Esophagus muscularis mucosa (tissue), 4 donors: ENCODE measurements at regions not wholly inside any gene's neighbourhood (a gene's known extent, or its start where the extent isn't known, plus 50 kb on each side); places are given as distances from the start of the nearest gene placed in this dataset.

Experiments
- DNase-seq: peaks from one replicate; pipeline ENCODE4 v3.0.0-alpha.2; 2017; ENCODE audit errors: extremely low spot score
- H3K27ac ChIP-seq, 4 donors: fragments of 200-600 bp; sonication (generic); replicated peaks in 1 of 4; 1 replicate in 3 of 4; 2 replicates in 1 of 4; pipeline ENCODE4 v1.5.1; 2016 to 2019; ENCODE audit warnings: mild to moderate bottlenecking in 1 of 4
- H3K27me3 ChIP-seq, 4 donors: fragments of 200-600 bp; sonication (generic); one replicate each; pipeline versions ENCODE4 v1.5.1 to v1.6.0; 2016 to 2019
- H3K36me3 ChIP-seq, 4 donors: fragments of 200-600 bp; sonication (generic); one replicate each; pipeline ENCODE4 v1.5.1; 2016 to 2019
- H3K4me1 ChIP-seq, 4 donors: fragments of 200-600 bp; sonication (generic); one replicate each; pipeline ENCODE4 v1.5.1; 2016 to 2019
- H3K4me3 ChIP-seq, 4 donors: fragments of 200-600 bp; sonication (generic); 1 replicate in 2 of 4; 2 replicates in 2 of 4; pipeline ENCODE4 v1.5.1; 2016 to 2019; ENCODE audit warnings: mild to moderate bottlenecking in 4 of 4, moderate library complexity in 1 of 4
- H3K9me3 ChIP-seq, 4 donors: fragments of 200-600 bp; sonication (generic); 1 replicate in 3 of 4; 2 replicates in 1 of 4; pipeline ENCODE4 v1.5.1; 2016 to 2019
- EP300 ChIP-seq: sonication (generic); formaldehyde crosslinking; IDR thresholded peaks from one replicate; pipeline ENCODE4 v1.6.1; 2017; ENCODE audit warnings: antibody characterized with exemption
- POLR2A ChIP-seq: fragments of 450-650 bp; IDR thresholded peaks from one replicate; pipeline ENCODE4 v1.6.1; 2017; ENCODE audit warnings: antibody characterized with exemption, moderate library complexity, mild to moderate bottlenecking, low read depth
- POLR2AphosphoS5 ChIP-seq, 2 donors: sonication (generic); formaldehyde crosslinking; IDR thresholded peaks; one replicate each; pipeline ENCODE4 v1.6.1; 2017; ENCODE audit warnings: antibody characterized with exemption in 2 of 2
- WGBS: methylation state at CpG from one replicate; pipeline ENCODE4 v1.1.5; 2018; 5-methylcytosine and 5-hydroxymethylcytosine counted together
- intact Hi-C: fragments of 100-400 bp; cut with DNase I; formaldehyde crosslinking; loops from one replicate; pipeline ENCODE4 v1.15.1; 2023
- TF ChIP-seq, protein P1 (sequence below), 3 experiments: fragments of 200-600 bp in 2 of 3; fragments of 450-650 bp in 1 of 3; sonication (generic) in 2 of 3; IDR thresholded peaks; one replicate each; pipeline ENCODE4 v1.5.1; 2017 to 2019; ENCODE audit warnings: antibody characterized with exemption in 3 of 3, mild to moderate bottlenecking in 2 of 3, moderate library complexity in 1 of 3

DNA sequence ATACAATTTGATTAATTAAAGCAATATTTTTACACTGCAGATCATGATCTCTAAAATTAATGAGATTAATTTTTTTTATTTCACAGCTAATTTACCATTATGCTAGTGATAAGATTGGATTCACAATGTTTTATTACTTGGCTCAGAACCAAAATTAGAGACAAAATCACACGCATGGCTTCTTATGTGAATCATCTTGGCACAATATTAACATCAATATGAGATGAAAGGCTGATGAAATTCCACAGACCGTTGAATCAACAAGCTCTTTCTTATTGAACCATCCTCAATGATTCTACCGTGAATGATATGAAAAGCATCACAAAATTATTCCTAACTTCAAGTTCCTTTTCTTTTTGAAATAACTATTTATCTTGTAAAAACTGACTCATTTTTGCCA is 544.9 kb downstream of the KCNT2 start:
- WGBS: 62% methylated on average over 3 of the region's 3 CpGs
- no peak for DNase-seq
- Histone ChIP-seq H3K4me3 (no peak overlapping the region), H3K27ac (no peak overlapping the region), H3K4me1 (no peaks in the 10 kb centered on the region), H3K27me3 (no peaks in the 10 kb centered on the region), H3K36me3 (no peaks in the 10 kb centered on the region), H3K9me3 (peaks cover 0 to 5% (median 0%) of the 10 kb centered on the region in 4 donors)
- TF ChIP-seq POLR2AphosphoS5 (IDR thresholded peaks at IDR 0.05) (no peak), EP300 (no peak), POLR2A (no peak)
- TF ChIP-seq, protein P1, sequence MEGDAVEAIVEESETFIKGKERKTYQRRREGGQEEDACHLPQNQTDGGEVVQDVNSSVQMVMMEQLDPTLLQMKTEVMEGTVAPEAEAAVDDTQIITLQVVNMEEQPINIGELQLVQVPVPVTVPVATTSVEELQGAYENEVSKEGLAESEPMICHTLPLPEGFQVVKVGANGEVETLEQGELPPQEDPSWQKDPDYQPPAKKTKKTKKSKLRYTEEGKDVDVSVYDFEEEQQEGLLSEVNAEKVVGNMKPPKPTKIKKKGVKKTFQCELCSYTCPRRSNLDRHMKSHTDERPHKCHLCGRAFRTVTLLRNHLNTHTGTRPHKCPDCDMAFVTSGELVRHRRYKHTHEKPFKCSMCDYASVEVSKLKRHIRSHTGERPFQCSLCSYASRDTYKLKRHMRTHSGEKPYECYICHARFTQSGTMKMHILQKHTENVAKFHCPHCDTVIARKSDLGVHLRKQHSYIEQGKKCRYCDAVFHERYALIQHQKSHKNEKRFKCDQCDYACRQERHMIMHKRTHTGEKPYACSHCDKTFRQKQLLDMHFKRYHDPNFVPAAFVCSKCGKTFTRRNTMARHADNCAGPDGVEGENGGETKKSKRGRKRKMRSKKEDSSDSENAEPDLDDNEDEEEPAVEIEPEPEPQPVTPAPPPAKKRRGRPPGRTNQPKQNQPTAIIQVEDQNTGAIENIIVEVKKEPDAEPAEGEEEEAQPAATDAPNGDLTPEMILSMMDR (IDR thresholded peaks at IDR 0.05): no peak
- intact Hi-C loops: no loop called here

DNA sequence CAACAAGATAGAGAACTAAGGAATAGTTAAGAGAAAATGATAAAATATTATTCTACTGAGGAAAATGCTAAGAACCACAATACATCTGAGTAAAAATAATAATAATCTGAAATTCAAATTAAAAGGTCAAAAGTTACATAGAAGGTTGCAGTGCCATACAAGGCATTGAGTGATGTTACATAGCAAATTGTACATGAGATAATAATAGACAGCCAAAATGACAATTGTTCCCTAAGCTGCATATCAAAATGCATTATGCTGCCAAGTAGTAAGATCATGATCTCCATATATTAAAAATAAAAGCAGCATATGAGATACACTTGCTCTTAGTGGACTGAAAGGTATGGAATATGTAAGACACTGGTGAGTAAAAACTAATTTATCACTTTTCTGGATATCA is 547.7 kb downstream of the KCNT2 start:
- H3K36me3 ChIP-seq: no peaks in the 10 kb centered on the region
- TF ChIP-seq, protein P1 (IDR thresholded peaks at IDR 0.05): no peak
- TF ChIP-seq EP300 (no peak), POLR2AphosphoS5 (IDR thresholded peaks at IDR 0.05) (no peak), POLR2A (no peak)
- H3K9me3 ChIP-seq: peaks cover 0 to 5% (median 0%) of the 10 kb centered on the region in 4 donors
- no peak overlapping the region for H3K27ac ChIP-seq
- no peaks in the 10 kb centered on the region for H3K4me1 ChIP-seq
- intact Hi-C loops: no loop called here
- no peak overlapping the region for H3K4me3 ChIP-seq
- H3K27me3 ChIP-seq: no peaks in the 10 kb centered on the region
- DNase-seq: no peak

DNA sequence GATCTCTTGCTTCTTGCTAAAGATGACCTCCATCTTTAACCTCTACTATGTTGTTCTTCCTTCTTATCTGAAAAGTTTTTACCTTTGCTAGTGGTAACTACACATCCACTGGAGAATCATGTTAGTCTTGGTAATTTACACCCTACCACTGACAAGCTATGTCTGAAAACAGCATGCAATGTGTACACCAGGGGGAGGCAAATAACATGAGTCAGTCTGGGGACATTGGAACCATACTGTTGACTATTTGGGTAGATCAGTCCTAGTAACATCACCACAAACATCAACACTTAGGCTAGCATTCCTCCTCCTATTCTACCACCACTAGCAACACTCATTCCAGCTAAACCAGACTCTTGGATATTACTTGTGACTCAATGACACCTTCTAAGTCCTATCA is 549.0 kb downstream of the KCNT2 start:
- Histone ChIP-seq H3K4me3 (no peak overlapping the region), H3K4me1 (no peaks in the 10 kb centered on the region), H3K27me3 (no peaks in the 10 kb centered on the region), H3K36me3 (no peaks in the 10 kb centered on the region), H3K27ac (no peak overlapping the region), H3K9me3 (peaks cover 0 to 5% (median 0%) of the 10 kb centered on the region in 4 donors)
- intact Hi-C loops: no loop called here
- TF ChIP-seq, protein P1 (IDR thresholded peaks at IDR 0.05): no peak
- TF ChIP-seq EP300: no peak
- TF ChIP-seq POLR2A: no peak
- TF ChIP-seq POLR2AphosphoS5 (IDR thresholded peaks at IDR 0.05): no peak
- DNase-seq: no peak

DNA sequence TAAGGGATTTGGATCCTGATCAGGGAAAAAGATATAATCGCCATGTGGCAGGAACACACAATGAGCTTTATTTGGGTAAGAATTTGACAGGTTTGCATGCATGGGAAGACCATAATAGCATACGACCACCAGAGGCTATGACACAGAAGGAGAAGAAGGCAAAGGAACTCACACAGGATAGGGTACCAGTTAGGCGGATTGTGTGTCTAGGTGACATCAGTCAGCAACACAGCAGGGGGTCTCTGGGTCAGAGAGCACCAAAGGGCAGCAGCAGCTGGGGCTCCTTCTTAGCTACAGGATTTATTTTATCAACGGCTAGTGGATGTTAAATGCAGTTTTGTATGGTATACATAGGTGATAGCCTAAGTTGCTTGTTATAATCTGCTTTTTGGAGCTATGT is 551.3 kb downstream of the KCNT2 start:
- WGBS: 45% methylated on average over 4 of the region's 4 CpGs
- no peak for TF ChIP-seq POLR2AphosphoS5 (IDR thresholded peaks at IDR 0.05)
- TF ChIP-seq, protein P1 (IDR thresholded peaks at IDR 0.05): no peak
- TF ChIP-seq POLR2A: no peak
- TF ChIP-seq EP300: no peak
- Histone ChIP-seq H3K36me3 (no peaks in the 10 kb centered on the region), H3K27me3 (no peaks in the 10 kb centered on the region), H3K9me3 (peaks cover 0 to 5% (median 0%) of the 10 kb centered on the region in 4 donors), H3K4me3 (no peak overlapping the region), H3K27ac (no peak overlapping the region), H3K4me1 (no peaks in the 10 kb centered on the region)
- intact Hi-C loops: no loop called here
- no peak for DNase-seq

DNA sequence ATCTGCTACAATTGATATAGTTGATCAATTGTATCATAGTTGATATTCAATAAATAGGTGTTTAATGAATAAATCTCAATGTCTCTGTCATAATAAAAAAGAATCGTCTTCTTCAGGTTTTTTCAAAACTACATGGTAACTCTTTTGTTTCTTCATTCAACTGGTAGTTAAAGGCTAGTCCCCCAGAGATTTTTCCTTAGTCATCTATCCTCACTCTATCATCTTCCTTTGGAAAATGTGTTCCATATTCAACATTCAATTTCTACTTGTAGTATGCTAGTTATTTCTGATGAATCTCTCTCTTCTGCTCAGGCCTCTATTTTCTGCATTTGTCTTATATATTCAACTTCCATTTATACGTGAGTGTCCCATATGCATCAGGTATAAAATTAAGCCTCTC is 558.8 kb downstream of the KCNT2 start:
- 96% methylated on average over 2 of the region's 2 CpGs for WGBS

More for the DNA sequence above, 558.8 kb downstream of the KCNT2 start:
- Histone ChIP-seq H3K9me3 (no peaks in the 10 kb centered on the region), H3K27me3 (no peaks in the 10 kb centered on the region), H3K4me3 (no peak overlapping the region), H3K27ac (no peak overlapping the region), H3K36me3 (no peaks in the 10 kb centered on the region), H3K4me1 (no peaks in the 10 kb centered on the region)
- TF ChIP-seq POLR2AphosphoS5 (IDR thresholded peaks at IDR 0.05): no peak
- DNase-seq: no peak
- intact Hi-C loops: no loop called here
